ENCODE measurements at regions not wholly inside any gene's neighbourhood (a gene's known extent, or its start where the extent isn't known, plus 50 kb on each side); places are given as distances from the start of the nearest gene placed in this dataset.

GRCh38 chr10:113407218-113407617, 145.6 kb upstream of the HABP2 start:
- Mint-ChIP-seq H3K9me3 (no peaks in the 10 kb centered on the region), H3K27ac (no peak overlapping the region), H3K27me3 (peaks cover 5% of the 10 kb centered on the region), H3K4me1 (ENCODE audit: low read depth) (no peaks in the 10 kb centered on the region), H3K4me3 (no peak overlapping the region), H3K36me3 (ENCODE audit: low read depth) (no peaks in the 10 kb centered on the region)
- no peak for DNase-seq

- Mint-ChIP-seq H3K4me1 (ENCODE audit: low read depth) (no peaks in the 10 kb centered on the region), H3K9me3 (no peaks in the 10 kb centered on the region), H3K27me3 (peaks cover 5% of the 10 kb centered on the region), H3K27ac (no peak overlapping the region), H3K4me3 (no peak overlapping the region), H3K36me3 (ENCODE audit: low read depth) (no peaks in the 10 kb centered on the region)
- no peak for DNase-seq
These were observed 143.7 kb upstream of the HABP2 start for GRCh38 chr10:113409175-113409574.

GRCh38 chr10:113410618-113411017, 142.2 kb upstream of the HABP2 start:
- H3K9me3 Mint-ChIP-seq: no peaks in the 10 kb centered on the region
- H3K4me3 Mint-ChIP-seq: no peak overlapping the region
- H3K27me3 Mint-ChIP-seq: peaks cover 16% of the 10 kb centered on the region
- H3K4me1 Mint-ChIP-seq (ENCODE audit: low read depth): no peaks in the 10 kb centered on the region
- H3K36me3 Mint-ChIP-seq (ENCODE audit: low read depth): no peaks in the 10 kb centered on the region
- no peak for DNase-seq
- H3K27ac Mint-ChIP-seq: no peak overlapping the region

- H3K9me3 Mint-ChIP-seq: no peaks in the 10 kb centered on the region
- no peak overlapping the region for H3K27ac Mint-ChIP-seq
- no peak overlapping the region for H3K4me3 Mint-ChIP-seq
- H3K27me3 Mint-ChIP-seq: peaks cover 23% of the 10 kb centered on the region
- no peak for DNase-seq
- no peaks in the 10 kb centered on the region for H3K36me3 Mint-ChIP-seq (ENCODE audit: low read depth)
- H3K4me1 Mint-ChIP-seq (ENCODE audit: low read depth): no peaks in the 10 kb centered on the region
These were observed 141.4 kb upstream of the HABP2 start for GRCh38 chr10:113411456-113411855.

GRCh38 chr10:113412161-113412560, 140.7 kb upstream of the HABP2 start:
- H3K27ac Mint-ChIP-seq: no peak overlapping the region
- no peaks in the 10 kb centered on the region for H3K4me1 Mint-ChIP-seq (ENCODE audit: low read depth)
- H3K4me3 Mint-ChIP-seq: no peak overlapping the region
- H3K27me3 Mint-ChIP-seq: peaks cover 27% of the 10 kb centered on the region
- H3K36me3 Mint-ChIP-seq (ENCODE audit: low read depth): no peaks in the 10 kb centered on the region
- H3K9me3 Mint-ChIP-seq: no peaks in the 10 kb centered on the region
- DNase-seq: no peak

- Mint-ChIP-seq H3K4me3 (no peak overlapping the region), H3K27me3 (peaks cover 33% of the 10 kb centered on the region), H3K36me3 (ENCODE audit: low read depth) (no peaks in the 10 kb centered on the region), H3K4me1 (ENCODE audit: low read depth) (no peaks in the 10 kb centered on the region), H3K9me3 (peaks cover 7% of the 10 kb centered on the region), H3K27ac (no peak overlapping the region)
- no peak for DNase-seq
These were observed 138.3 kb upstream of the HABP2 start for GRCh38 chr10:113414543-113414942.

- no peak for DNase-seq
- Mint-ChIP-seq H3K27ac (no peak overlapping the region), H3K9me3 (peaks cover 14% of the 10 kb centered on the region), H3K4me1 (ENCODE audit: low read depth) (no peaks in the 10 kb centered on the region), H3K27me3 (peaks cover 35% of the 10 kb centered on the region), H3K4me3 (no peak overlapping the region), H3K36me3 (ENCODE audit: low read depth) (no peaks in the 10 kb centered on the region)
These were observed 137.6 kb upstream of the HABP2 start for GRCh38 chr10:113415246-113415645.

GRCh38 chr10:113420057-113420732, 132.7 kb upstream of the HABP2 start:
- no peak for DNase-seq
- H3K9me3 Mint-ChIP-seq: peaks cover 17% of the 10 kb centered on the region
- H3K4me3 Mint-ChIP-seq: no peak overlapping the region
- no peak overlapping the region for H3K27ac Mint-ChIP-seq
- no peaks in the 10 kb centered on the region for H3K36me3 Mint-ChIP-seq (ENCODE audit: low read depth)
- no peaks in the 10 kb centered on the region for H3K4me1 Mint-ChIP-seq (ENCODE audit: low read depth)
- H3K27me3 Mint-ChIP-seq: peaks cover 56% of the 10 kb centered on the region

- Mint-ChIP-seq H3K27ac (no peak overlapping the region), H3K36me3 (ENCODE audit: low read depth) (no peaks in the 10 kb centered on the region), H3K9me3 (peaks cover 17% of the 10 kb centered on the region), H3K4me3 (no peak overlapping the region), H3K27me3 (peaks cover 55% of the 10 kb centered on the region), H3K4me1 (ENCODE audit: low read depth) (no peaks in the 10 kb centered on the region)
- no peak for DNase-seq
These were observed 131.8 kb upstream of the HABP2 start for GRCh38 chr10:113420733-113421675.

GRCh38 chr10:113422371-113422770, 130.5 kb upstream of the HABP2 start:
- H3K9me3 Mint-ChIP-seq: peaks cover 17% of the 10 kb centered on the region
- no peaks in the 10 kb centered on the region for H3K36me3 Mint-ChIP-seq (ENCODE audit: low read depth)
- H3K4me1 Mint-ChIP-seq (ENCODE audit: low read depth): no peaks in the 10 kb centered on the region
- no peak for DNase-seq
- H3K4me3 Mint-ChIP-seq: no peak overlapping the region
- peaks cover 48% of the 10 kb centered on the region for H3K27me3 Mint-ChIP-seq
- H3K27ac Mint-ChIP-seq: no peak overlapping the region

GRCh38 chr10:113423981-113424721, 128.7 kb upstream of the HABP2 start:
- H3K9me3 Mint-ChIP-seq: peaks cover 12% of the 10 kb centered on the region

GRCh38 chr10:113425008-113425407, 127.8 kb upstream of the HABP2 start:
- Mint-ChIP-seq H3K9me3 (peaks cover 5% of the 10 kb centered on the region), H3K4me1 (ENCODE audit: low read depth) (no peaks in the 10 kb centered on the region), H3K36me3 (ENCODE audit: low read depth) (no peaks in the 10 kb centered on the region), H3K4me3 (no peak overlapping the region), H3K27ac (no peak overlapping the region), H3K27me3 (peaks cover 35% of the 10 kb centered on the region)
- no peak for DNase-seq

More at GRCh38 chr10:113423981-113424721, 128.7 kb upstream of the HABP2 start:
- peaks cover 38% of the 10 kb centered on the region for H3K27me3 Mint-ChIP-seq
- no peaks in the 10 kb centered on the region for H3K36me3 Mint-ChIP-seq (ENCODE audit: low read depth)
- no peak overlapping the region for H3K27ac Mint-ChIP-seq
- no peaks in the 10 kb centered on the region for H3K4me1 Mint-ChIP-seq (ENCODE audit: low read depth)
- no peak overlapping the region for H3K4me3 Mint-ChIP-seq
- DNase-seq: no peak

GRCh38 chr10:113425541-113425951, 127.3 kb upstream of the HABP2 start:
- Mint-ChIP-seq H3K4me1 (ENCODE audit: low read depth) (no peaks in the 10 kb centered on the region), H3K27ac (no peak overlapping the region), H3K9me3 (no peaks in the 10 kb centered on the region), H3K4me3 (no peak overlapping the region), H3K27me3 (peaks cover 35% of the 10 kb centered on the region), H3K36me3 (ENCODE audit: low read depth) (no peaks in the 10 kb centered on the region)
- no peak for DNase-seq

- H3K27me3 Mint-ChIP-seq: peaks cover 34% of the 10 kb centered on the region
- H3K4me1 Mint-ChIP-seq (ENCODE audit: low read depth): no peaks in the 10 kb centered on the region
- H3K9me3 Mint-ChIP-seq: peaks cover 2% of the 10 kb centered on the region
- no peak for DNase-seq
- no peaks in the 10 kb centered on the region for H3K36me3 Mint-ChIP-seq (ENCODE audit: low read depth)
- H3K4me3 Mint-ChIP-seq: no peak overlapping the region
- no peak overlapping the region for H3K27ac Mint-ChIP-seq
These were observed 126.5 kb upstream of the HABP2 start for GRCh38 chr10:113426181-113426877.
